Mucosa of rectum (tissue), 2 donors: ENCODE measurements at regions not wholly inside any gene's neighbourhood (a gene's known extent, or its start where the extent isn't known, plus 50 kb on each side); places are given as distances from the start of the nearest gene placed in this dataset.
"Not testable (repeated sequence)": the region's sequence is repeated elsewhere in the genome, so short reads cannot be mapped to it uniquely, and the experiment has no call there.

ENCODE experiments used
- H3K27ac ChIP-seq, 2 donors: one replicate each; pipeline ENCODE4 v1.7.0; 2013; ENCODE audit warnings: inconsistent platforms in 2 of 2, low read depth in 2 of 2, low read length in 2 of 2
- H3K27me3 ChIP-seq, 2 donors: one replicate each; pipeline ENCODE4 v1.7.0; 2013; ENCODE audit warnings: low read length in 2 of 2; ENCODE audit not compliant: control insufficient read depth in 2 of 2, insufficient read depth in 2 of 2
- H3K36me3 ChIP-seq, 2 donors: one replicate each; pipeline ENCODE4 v1.7.0; 2013; ENCODE audit warnings: low read length in 2 of 2; ENCODE audit not compliant: control insufficient read depth in 2 of 2, insufficient read depth in 2 of 2
- H3K4me1 ChIP-seq, 2 donors: one replicate each; pipeline ENCODE4 v1.7.0; 2013; ENCODE audit warnings: low read length in 2 of 2, mild to moderate bottlenecking in 1 of 2; ENCODE audit not compliant: control insufficient read depth in 2 of 2, insufficient read depth in 2 of 2
- H3K4me3 ChIP-seq, 2 donors: one replicate each; pipeline ENCODE4 v1.7.0; 2013; ENCODE audit warnings: low read length in 2 of 2
- H3K9ac ChIP-seq, 2 donors: one replicate each; pipeline ENCODE4 v1.7.0; 2013; ENCODE audit warnings: low read length in 2 of 2, low read depth in 1 of 2, mild to moderate bottlenecking in 1 of 2
- H3K9me3 ChIP-seq, 2 donors: one replicate each; pipeline ENCODE4 v1.7.0; 2013; ENCODE audit warnings: low read length in 2 of 2; ENCODE audit not compliant: control insufficient read depth in 2 of 2
- donor health status: healthy.
- donor health status: Normal muscosa, but diverticular disease.

DNA sequence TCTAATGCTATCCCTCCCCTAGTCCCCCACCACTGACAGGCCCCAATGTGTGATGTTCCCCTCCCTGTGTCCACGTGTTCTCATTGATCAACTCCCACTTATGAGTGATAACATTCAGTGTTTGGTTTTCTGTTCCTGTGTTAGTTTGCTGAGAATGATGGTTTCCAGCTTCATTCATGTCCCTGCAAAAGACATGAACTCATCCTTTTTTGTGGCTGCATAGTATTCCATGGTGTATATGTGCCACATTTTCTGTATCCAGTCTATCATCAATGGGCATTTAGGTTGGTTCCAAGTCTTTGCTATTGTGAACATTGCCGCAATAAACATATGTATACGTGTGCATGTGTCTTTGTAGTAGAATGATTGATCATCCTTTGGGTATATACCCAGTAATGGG, 153.1 kb downstream of the OR13H1 start:
- H3K4me1 ChIP-seq, H3K4me3 ChIP-seq, H3K27ac ChIP-seq, H3K9me3 ChIP-seq, H3K9ac ChIP-seq, H3K27me3 ChIP-seq, H3K36me3 ChIP-seq: not testable (repeated sequence)

DNA sequence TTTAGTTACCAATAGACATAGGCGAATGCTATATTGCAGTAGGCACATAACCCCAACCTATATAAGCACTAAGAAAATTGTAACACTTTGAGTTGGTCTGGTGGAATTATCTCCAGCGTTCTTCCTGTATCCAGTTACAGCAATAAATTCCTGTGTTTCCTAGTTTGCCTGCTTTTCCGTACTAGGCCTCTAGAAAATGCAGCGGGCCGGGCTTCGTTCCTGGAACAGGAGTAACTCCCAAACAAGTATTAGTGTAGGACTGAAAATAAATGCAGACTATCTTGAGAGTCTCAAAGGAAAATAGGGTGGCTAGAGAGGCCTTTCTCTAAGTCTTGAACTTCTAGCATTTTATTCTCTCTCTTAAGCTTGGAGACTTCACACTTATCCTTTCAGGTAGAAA, 159.8 kb downstream of the OR13H1 start:
- Histone ChIP-seq H3K27ac (no peak overlapping the region), H3K9ac (no peak overlapping the region), H3K27me3 (no peaks in the 10 kb centered on the region), H3K36me3 (no peaks in the 10 kb centered on the region), H3K9me3 (no peaks in the 10 kb centered on the region), H3K4me3 (peak overlapping the region; percentile 65 to 80), H3K4me1 (peaks cover 0 to 4% of the 10 kb centered on the region in 2 donors)

DNA sequence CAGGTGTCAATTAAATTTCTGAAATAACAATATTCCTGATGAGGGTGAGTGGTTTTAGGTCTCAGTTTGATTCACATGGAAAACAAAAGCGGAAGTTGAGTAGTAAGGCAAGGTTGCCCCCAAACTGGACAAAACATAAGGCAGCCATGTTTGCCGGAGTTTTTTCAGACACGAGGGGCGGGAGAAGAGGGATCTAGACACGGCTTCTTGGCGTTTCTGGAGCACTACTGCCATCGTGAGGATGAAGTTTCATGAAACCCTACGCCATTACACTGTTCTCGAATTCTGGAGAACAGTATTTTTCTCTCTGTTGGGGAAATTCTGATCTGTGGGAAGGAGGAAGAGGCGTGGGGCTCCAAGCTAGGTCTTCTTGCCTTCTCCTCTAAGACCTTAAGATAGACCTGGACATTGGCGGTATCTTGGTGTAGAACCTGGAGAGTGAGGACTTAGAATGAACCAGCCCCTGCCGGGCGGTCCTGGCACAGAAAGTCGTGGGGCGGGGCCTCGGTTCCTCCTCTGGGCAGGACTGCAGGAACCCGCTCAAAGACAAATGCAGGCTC, 160.3 kb downstream of the OR13H1 start:
- H3K9me3 ChIP-seq: no peaks in the 10 kb centered on the region
- peak overlapping the region; percentile 44 to 70 for H3K9ac ChIP-seq
- H3K4me1 ChIP-seq: peaks cover 0 to 4% of the 10 kb centered on the region in 2 donors
- H3K27me3 ChIP-seq: no peaks in the 10 kb centered on the region
- peak overlapping the region; percentile 65 to 80 for H3K4me3 ChIP-seq
- H3K27ac ChIP-seq: peak overlapping the region; percentile 35 to 63
- H3K36me3 ChIP-seq: no peaks in the 10 kb centered on the region

DNA sequence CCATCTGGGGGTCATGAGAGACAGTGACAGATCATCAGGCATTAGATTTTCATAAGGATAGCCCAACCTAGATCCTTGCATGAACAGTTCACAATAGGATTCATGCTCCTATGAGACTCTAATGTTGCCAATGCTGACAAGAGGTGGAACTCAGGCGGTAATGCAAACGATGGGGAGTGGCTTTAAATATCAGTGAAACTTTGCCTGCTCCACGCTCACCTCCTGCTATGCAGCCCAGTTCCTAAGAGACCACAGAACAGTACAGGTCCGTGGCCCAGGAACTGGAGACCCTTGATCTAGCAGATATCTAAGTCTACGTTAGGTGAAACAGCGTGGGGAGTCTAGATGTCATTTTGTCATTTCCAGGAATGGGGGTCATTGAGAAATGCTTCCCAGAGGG, 165.7 kb downstream of the OR13H1 start:
- Histone ChIP-seq H3K27ac (no peak overlapping the region), H3K4me1 (peaks cover 0 to 3% of the 10 kb centered on the region in 2 donors), H3K27me3 (no peaks in the 10 kb centered on the region), H3K9me3 (no peaks in the 10 kb centered on the region), H3K9ac (no peak overlapping the region), H3K36me3 (no peaks in the 10 kb centered on the region), H3K4me3 (no peak overlapping the region)

DNA sequence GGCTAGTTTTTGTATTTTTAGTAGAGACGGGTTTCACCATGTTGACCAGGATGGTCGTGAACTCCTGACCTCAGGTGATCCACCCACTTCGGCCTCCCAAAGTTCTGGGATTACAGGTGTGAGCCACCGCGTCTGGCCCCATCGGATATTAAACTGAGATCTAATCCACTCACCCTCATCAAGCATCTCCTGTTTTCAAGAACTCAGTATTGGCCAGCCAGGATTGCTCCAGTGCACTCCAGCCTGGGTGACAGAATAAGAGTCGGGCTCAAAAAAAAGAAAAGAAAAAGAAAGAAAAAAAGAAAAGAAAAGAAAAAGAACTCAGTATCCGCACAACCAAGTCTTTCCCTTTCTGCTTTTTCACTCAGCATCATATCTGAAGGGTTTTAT, 167.6 kb downstream of the OR13H1 start:
- no peak overlapping the region for H3K9ac ChIP-seq
- H3K4me3 ChIP-seq: peak overlapping the region; percentile 40 to 72
- H3K27ac ChIP-seq: no peak overlapping the region
- peaks cover 0 to 3% of the 10 kb centered on the region in 2 donors for H3K4me1 ChIP-seq
- H3K9me3 ChIP-seq: no peaks in the 10 kb centered on the region
- H3K27me3 ChIP-seq: no peaks in the 10 kb centered on the region
- H3K36me3 ChIP-seq: no peaks in the 10 kb centered on the region

DNA sequence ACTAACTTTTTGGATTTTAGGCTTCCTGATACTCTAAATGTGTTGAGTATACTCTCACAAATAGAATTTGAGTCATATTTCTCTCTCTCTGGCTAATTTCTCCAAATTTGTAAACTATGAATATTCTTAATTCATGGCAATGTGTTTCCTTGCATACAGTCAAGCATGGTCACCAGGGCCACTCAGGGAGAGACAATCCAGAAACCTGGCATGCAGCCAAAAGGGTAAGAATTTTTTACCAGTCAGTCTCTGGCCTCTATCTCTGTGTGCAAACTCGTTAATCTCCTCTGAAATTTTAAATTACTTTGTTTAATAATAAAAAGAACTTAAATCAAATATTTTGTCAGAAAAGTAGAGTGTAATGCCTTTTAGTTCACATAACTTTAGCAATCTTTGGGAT, 179.8 kb downstream of the OR13H1 start:
- no peaks in the 10 kb centered on the region for H3K9me3 ChIP-seq
- peaks cover 0 to 4% of the 10 kb centered on the region in 2 donors for H3K4me1 ChIP-seq
- H3K36me3 ChIP-seq: no peaks in the 10 kb centered on the region

DNA sequence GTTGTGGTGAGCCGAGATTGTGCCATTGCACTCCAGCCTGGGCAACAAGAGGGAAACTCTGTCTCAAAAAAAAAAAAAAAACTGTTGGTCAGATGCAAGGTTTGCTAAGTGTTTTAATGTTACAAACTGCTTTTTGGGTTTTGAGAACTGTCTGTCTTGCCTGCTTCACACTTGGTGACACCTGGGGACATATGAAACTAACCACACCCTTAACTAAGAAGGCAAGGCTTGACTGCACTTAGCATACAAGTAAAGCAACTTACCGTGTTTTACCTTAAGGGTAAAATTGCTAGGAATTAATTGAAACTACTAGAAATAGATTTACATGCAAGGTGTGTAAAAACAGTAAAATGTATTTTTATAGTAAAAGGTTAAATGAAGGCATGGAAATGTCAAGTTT, 180.4 kb downstream of the OR13H1 start:
- Histone ChIP-seq H3K4me1 (peaks cover 0 to 4% of the 10 kb centered on the region in 2 donors), H3K4me3 (no peak overlapping the region), H3K9me3 (no peaks in the 10 kb centered on the region), H3K36me3 (no peaks in the 10 kb centered on the region), H3K27ac (no peak overlapping the region), H3K27me3 (peaks cover 0 to 2% of the 10 kb centered on the region in 2 donors), H3K9ac (no peak overlapping the region)

More for the DNA sequence above, 179.8 kb downstream of the OR13H1 start:
- no peak overlapping the region for H3K4me3 ChIP-seq
- H3K27me3 ChIP-seq: peaks cover 0 to 2% of the 10 kb centered on the region in 2 donors
- H3K9ac ChIP-seq: no peak overlapping the region
- no peak overlapping the region for H3K27ac ChIP-seq

DNA sequence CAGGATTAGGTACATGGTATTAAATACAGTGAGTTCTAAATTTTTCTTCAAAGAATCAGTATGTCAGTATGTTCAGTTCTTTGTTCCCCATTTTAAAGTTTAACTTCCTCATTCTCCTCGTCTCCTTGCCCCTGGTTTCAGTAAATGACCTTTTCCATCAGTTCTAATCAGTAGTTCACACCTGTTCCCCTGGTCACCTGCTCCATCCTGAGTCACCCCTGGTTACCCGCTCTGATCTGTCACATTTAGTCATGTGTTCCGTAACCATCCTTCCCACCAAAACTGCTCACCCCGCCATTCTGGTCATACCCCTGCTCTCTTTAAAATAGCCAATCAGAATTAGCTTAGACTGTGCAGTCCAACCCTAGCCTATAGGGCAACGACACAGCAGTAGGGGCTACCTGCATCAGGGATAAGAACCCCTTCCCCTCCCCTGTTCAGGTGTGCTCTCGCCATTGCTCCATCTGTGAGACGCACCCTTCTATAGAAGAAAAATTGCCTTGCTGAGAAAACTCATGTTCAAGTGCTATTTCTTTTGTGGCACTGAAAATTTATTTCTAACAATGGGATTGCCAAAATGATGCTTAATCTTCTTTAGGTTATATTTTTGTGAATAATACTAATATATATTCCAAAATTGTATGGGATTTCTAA, 181.3 kb downstream of the OR13H1 start:
- Histone ChIP-seq H3K27me3 (no peaks in the 10 kb centered on the region), H3K4me3 (no peak overlapping the region), H3K9me3 (no peaks in the 10 kb centered on the region), H3K27ac (no peak overlapping the region), H3K9ac (no peak overlapping the region), H3K4me1 (peaks cover 0 to 4% of the 10 kb centered on the region in 2 donors), H3K36me3 (no peaks in the 10 kb centered on the region)

DNA sequence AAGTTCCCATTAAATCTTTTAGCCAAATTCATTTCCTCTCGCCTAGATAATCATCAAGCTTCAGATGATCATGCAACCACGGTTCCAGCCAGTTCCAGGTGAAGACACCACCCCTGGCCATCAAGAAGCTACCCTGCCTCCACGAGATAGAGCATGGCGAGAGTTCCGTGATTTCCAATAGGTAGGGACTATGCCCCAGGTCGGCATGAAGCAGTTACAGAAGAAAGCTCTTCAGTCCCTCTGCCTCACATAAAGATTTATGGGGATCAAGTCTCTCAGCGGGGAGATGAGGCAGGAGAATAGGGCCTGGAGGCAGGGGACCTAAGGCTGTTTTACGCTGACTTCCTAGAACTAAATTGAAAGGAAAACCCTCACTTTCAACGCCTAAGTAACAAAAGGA, 183.9 kb downstream of the OR13H1 start:
- Histone ChIP-seq H3K27ac (no peak overlapping the region), H3K4me3 (peak overlapping the region; percentile 54 to 80), H3K9ac (no peak overlapping the region), H3K36me3 (no peaks in the 10 kb centered on the region), H3K4me1 (peaks cover 0 to 4% of the 10 kb centered on the region in 2 donors), H3K27me3 (no peaks in the 10 kb centered on the region), H3K9me3 (no peaks in the 10 kb centered on the region)

DNA sequence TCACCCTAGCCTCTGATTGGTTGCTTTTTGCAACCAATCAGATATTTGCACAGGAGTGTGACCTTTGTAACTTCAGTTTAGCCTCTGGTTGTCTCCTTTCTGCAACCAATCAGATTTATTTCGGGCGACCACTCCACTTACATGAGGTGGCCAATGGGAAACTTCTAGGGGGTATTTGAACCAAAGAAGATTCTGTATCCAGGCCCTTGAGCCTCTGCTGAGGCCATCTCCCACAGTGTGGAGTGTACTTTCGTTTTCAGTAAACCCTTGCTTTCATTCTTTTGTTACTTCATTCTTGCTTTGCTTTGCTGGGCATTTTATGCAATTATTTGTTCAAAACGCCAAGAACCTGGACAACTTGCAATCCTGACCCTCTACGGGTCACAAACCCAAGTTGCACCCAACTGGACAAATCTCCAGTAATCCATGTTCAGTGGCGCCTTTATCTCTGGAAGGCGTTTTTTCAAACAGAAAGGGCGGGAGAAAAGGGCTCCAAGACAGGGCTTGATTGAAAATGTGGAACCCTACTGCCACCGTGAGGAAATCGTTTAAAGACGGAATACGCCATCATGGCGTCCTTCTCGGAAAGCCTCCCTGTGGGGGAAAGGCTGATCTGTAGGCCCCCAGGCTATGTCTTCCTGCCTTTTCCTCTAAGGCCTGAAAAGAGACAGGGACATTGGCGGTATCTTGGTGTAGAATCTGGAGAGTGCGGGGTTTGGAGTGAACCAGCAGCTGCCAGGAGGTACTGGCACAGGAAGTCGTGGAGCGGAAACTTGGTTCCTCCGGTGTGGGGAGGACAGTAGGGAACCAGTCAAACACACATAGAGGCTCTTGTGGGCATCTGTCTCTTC, 184.6 kb downstream of the OR13H1 start:
- Histone ChIP-seq H3K27me3 (no peaks in the 10 kb centered on the region), H3K9me3 (no peaks in the 10 kb centered on the region), H3K4me3 (peak overlapping the region; percentile 54 to 80), H3K36me3 (no peaks in the 10 kb centered on the region), H3K9ac (peak overlapping the region; percentile 61 to 63), H3K27ac (peak overlapping the region; percentile 76 to 80), H3K4me1 (peaks cover 0 to 4% of the 10 kb centered on the region in 2 donors)
